ENCODE measurements at regions not wholly inside any gene's neighbourhood (a gene's known extent, or its start where the extent isn't known, plus 50 kb on each side); places are given as distances from the start of the nearest gene placed in this dataset.

DNA sequence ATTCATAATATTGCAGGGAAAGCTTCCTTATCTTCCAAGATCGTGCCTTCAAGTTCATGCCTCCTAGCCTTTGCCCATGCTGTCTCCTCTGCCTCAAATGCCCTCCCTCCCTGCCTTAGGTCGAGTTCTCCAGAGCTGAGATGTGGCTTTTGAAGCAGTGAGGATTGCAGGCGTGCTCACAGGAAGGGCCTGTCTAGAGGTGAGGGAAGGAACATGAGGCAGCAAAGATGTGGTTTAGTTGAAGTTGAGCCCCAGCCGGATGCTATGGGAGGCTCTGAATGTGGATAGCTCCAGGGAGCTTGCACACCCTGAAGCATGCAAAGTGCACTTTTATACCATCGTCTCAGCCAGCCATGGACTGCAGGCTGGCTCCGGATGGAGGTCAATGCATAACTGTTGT is 754.6 kb upstream of the EEF2KMT start:
- DNase-seq: no peak
- TF ChIP-seq, protein P1, sequence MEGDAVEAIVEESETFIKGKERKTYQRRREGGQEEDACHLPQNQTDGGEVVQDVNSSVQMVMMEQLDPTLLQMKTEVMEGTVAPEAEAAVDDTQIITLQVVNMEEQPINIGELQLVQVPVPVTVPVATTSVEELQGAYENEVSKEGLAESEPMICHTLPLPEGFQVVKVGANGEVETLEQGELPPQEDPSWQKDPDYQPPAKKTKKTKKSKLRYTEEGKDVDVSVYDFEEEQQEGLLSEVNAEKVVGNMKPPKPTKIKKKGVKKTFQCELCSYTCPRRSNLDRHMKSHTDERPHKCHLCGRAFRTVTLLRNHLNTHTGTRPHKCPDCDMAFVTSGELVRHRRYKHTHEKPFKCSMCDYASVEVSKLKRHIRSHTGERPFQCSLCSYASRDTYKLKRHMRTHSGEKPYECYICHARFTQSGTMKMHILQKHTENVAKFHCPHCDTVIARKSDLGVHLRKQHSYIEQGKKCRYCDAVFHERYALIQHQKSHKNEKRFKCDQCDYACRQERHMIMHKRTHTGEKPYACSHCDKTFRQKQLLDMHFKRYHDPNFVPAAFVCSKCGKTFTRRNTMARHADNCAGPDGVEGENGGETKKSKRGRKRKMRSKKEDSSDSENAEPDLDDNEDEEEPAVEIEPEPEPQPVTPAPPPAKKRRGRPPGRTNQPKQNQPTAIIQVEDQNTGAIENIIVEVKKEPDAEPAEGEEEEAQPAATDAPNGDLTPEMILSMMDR (IDR thresholded peaks at IDR 0.05): no peak
- intact Hi-C loops (cut with DNase I; ENCODE audit: low total_unique reads): no loop called here
- no peak overlapping the region for H3K27ac ChIP-seq
- no peaks in the 10 kb centered on the region for H3K4me1 ChIP-seq
- no peaks in the 10 kb centered on the region for H3K9me3 ChIP-seq
- no peaks in the 10 kb centered on the region for H3K36me3 ChIP-seq
- H3K4me3 ChIP-seq: no peak overlapping the region
- H3K27me3 ChIP-seq: no peaks in the 10 kb centered on the region

DNA sequence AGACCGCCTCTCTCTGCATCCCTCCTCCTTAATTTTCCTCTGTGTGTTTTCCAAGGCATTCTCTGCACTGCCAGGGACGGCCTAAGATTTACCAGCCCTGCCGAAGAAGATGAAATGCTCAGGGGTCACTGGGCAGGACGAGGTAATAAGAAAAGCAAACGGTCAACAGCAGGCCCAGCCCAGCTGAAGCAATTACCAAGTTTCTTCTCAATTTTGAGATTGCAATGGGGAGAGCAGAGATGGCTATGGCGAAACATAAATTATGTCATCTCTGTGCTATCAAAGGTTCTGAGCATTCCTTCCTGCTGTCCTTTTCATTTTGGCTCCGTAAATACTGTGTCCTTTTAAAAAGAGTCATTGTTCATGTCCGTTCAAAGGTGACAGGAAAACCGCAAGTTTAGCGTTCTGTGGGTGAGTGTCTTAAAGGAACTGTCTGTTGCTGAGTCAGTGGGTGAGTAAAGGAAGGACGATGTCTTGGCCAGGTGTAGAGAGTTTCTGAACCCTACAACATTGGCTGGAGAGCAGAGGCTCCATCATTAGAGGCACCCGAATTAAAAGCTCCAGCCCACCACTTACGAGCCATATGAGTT is 753.9 kb upstream of the EEF2KMT start:
- intact Hi-C loops (cut with DNase I; ENCODE audit: low total_unique reads): no loop called here
- TF ChIP-seq, protein P1 (IDR thresholded peaks at IDR 0.05): no peak
- TF ChIP-seq POLR2A (IDR thresholded peaks at IDR 0.05): no peak

DNA sequence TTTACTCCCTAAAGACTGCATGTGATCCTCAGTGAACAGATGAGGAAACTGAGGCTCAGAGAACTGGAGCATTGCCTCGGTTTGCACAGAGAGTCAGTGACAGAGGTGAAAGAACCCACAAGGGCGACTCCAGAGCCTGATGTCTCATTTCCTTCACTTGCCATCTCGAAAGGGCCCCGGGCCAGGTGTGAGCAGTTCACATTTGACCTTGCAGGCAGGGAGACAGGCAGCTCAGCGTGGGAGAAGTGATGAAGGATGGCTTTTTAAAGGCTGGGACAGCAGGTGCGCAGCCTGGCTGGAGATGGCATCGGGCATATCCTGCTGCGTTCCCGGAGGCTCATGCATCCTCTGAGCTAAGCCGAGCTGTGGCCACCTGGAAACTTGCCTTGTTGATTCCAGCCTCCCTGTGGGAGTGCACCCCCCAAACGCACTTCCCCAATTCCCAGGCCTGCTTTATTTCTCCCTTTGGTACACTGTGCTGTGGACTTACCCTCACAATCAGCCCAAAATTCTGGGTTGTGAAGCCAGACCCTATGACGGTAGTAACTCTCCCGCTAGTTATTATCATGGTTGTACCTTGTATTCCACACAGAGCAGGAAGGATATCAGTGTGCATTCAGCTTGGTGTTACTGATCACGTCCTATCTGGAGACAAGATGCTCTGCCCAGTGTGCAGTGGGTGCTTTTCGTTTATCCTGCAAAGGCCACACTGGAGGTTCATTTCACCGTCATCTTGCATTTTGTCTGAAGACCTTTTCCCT is 753.2 kb upstream of the EEF2KMT start:
- no peaks in the 10 kb centered on the region for H3K27me3 ChIP-seq
- H3K9me3 ChIP-seq: no peaks in the 10 kb centered on the region
- DNase-seq: no peak
- no peaks in the 10 kb centered on the region for H3K4me1 ChIP-seq
- TF ChIP-seq, protein P1 (IDR thresholded peaks at IDR 0.05): no peak
- no peak for TF ChIP-seq POLR2A (IDR thresholded peaks at IDR 0.05)
- intact Hi-C loops (cut with DNase I; ENCODE audit: low total_unique reads): no loop called here
- no peak overlapping the region for H3K4me3 ChIP-seq
- H3K36me3 ChIP-seq: no peaks in the 10 kb centered on the region
- no peak overlapping the region for H3K27ac ChIP-seq

More for the DNA sequence above, 753.9 kb upstream of the EEF2KMT start:
- Histone ChIP-seq H3K27me3 (no peaks in the 10 kb centered on the region), H3K9me3 (no peaks in the 10 kb centered on the region), H3K4me3 (no peak overlapping the region), H3K27ac (no peak overlapping the region), H3K36me3 (no peaks in the 10 kb centered on the region), H3K4me1 (no peaks in the 10 kb centered on the region)
- DNase-seq: no peak

DNA sequence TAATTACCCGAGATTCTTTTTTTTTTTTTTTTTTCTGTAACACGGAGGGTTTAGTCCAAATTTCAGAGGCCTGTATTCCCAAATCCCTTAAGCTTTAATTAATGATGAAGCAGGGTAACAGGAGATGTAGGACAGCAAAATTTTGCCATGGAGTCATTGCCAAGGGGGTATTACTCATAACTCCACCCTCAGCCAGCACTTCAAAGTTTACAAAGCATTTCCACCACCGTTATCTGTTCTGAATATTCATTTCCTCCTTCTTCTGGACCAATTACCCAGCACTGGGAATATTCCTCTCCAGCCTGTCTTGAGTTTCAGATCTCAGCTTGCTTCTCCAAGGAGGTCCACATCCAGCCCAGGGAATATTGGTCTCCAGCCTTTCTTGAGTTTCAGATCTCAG is 747.5 kb upstream of the EEF2KMT start:
- Histone ChIP-seq H3K36me3 (no peaks in the 10 kb centered on the region), H3K27me3 (no peaks in the 10 kb centered on the region), H3K4me1 (no peaks in the 10 kb centered on the region), H3K9me3 (no peaks in the 10 kb centered on the region), H3K4me3 (no peak overlapping the region), H3K27ac (no peak overlapping the region)
- no peak for TF ChIP-seq POLR2A (IDR thresholded peaks at IDR 0.05)
- TF ChIP-seq, protein P1 (IDR thresholded peaks at IDR 0.05): no peak
- intact Hi-C loops (cut with DNase I; ENCODE audit: low total_unique reads): no loop called here
- DNase-seq: no peak

DNA sequence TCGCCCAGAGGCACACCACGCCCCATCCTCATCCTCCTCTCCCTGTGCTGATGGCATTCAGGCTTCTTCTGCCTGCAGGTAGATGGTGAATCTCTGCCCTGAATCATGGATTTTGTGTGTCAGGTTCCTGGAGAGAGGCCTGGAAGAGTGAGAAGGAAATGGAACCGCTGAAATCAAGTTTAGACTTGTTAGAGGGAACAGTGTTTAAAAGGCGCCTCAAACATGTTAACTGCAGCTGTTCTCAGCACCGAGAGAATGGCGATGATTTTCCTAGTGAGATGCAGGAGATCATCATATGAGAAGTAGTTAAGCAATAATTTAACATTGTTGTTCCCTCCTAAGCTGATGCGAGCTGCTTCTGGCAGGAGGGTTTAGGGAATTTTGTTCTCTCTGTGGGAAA is 744.4 kb upstream of the EEF2KMT start:
- DNase-seq: no peak

More for the DNA sequence above, 744.4 kb upstream of the EEF2KMT start:
- Histone ChIP-seq H3K27me3 (no peaks in the 10 kb centered on the region), H3K9me3 (no peaks in the 10 kb centered on the region), H3K27ac (no peak overlapping the region), H3K4me1 (no peaks in the 10 kb centered on the region), H3K36me3 (no peaks in the 10 kb centered on the region), H3K4me3 (no peak overlapping the region)
- TF ChIP-seq, protein P1 (IDR thresholded peaks at IDR 0.05): no peak
- no peak for TF ChIP-seq POLR2A (IDR thresholded peaks at IDR 0.05)
- intact Hi-C loops (cut with DNase I; ENCODE audit: low total_unique reads): no loop called here

All from uterus (tissue), 3 donors.